Lower lobe of right lung (tissue), 2 donors: ENCODE measurements at regions not wholly inside any gene's neighbourhood (a gene's known extent, or its start where the extent isn't known, plus 50 kb on each side); places are given as distances from the start of the nearest gene placed in this dataset.

Experiments used
- ATAC-seq, 2 donors: fragments of 200-7000 bp; cut with Tn5 transposase; one replicate each; pipeline ENCODE4 v1.9.1; 2020 to 2022; ENCODE audit warnings: mild to moderate bottlenecking in 2 of 2, moderate library complexity in 2 of 2
- DNase-seq: peaks from one replicate; pipeline ENCODE4 v3.0.0-alpha.2; 2020
- H3K27ac ChIP-seq: fragments of 200-600 bp; one replicate; pipeline ENCODE4 v1.8.0; 2022
- H3K27me3 ChIP-seq: fragments of 200-600 bp; one replicate; pipeline ENCODE4 v1.8.0; 2022; ENCODE audit warnings: low read depth
- H3K36me3 ChIP-seq: fragments of 200-600 bp; one replicate; pipeline ENCODE4 v1.8.0; 2022; ENCODE audit warnings: mild to moderate bottlenecking
- H3K4me1 ChIP-seq: fragments of 200-600 bp; one replicate; pipeline ENCODE4 v1.8.0; 2022
- H3K4me3 ChIP-seq: fragments of 200-600 bp; one replicate; pipeline ENCODE4 v1.8.0; 2022; ENCODE audit warnings: mild to moderate bottlenecking
- H3K9me3 ChIP-seq: fragments of 200-600 bp; one replicate; pipeline ENCODE4 v1.8.0; 2022
- CTCF ChIP-seq: fragments of 200-600 bp; IDR thresholded peaks from one replicate; pipeline ENCODE4 v1.8.0; 2022; ENCODE audit warnings: antibody characterized with exemption, mild to moderate bottlenecking
- intact Hi-C: fragments of 100-400 bp; cut with DNase I; formaldehyde crosslinking; loops from one replicate; pipeline ENCODE4 v1.11.0; 2022
- donor health status: DM: no; HTN: yes; CAD: no; lungs with severe emphysema.

GRCh38 chr2:78890935-78891334 lies 134.6 kb upstream of the REG3G start:
- no peak for TF ChIP-seq CTCF
- no peak for ATAC-seq
- Histone ChIP-seq H3K36me3 (no peaks in the 10 kb centered on the region), H3K27me3 (no peaks in the 10 kb centered on the region), H3K27ac (no peak overlapping the region), H3K4me1 (no peaks in the 10 kb centered on the region), H3K4me3 (no peak overlapping the region), H3K9me3 (no peaks in the 10 kb centered on the region)
- intact Hi-C loops = no loop called here
- no peak for DNase-seq

GRCh38 chr2:78892295-78892694 lies 133.2 kb upstream of the REG3G start:
- Histone ChIP-seq H3K27ac (no peak overlapping the region), H3K36me3 (no peaks in the 10 kb centered on the region), H3K4me3 (no peak overlapping the region), H3K9me3 (no peaks in the 10 kb centered on the region), H3K27me3 (no peaks in the 10 kb centered on the region), H3K4me1 (no peaks in the 10 kb centered on the region)
- no peak for TF ChIP-seq CTCF
- DNase-seq = no peak
- intact Hi-C loops = no loop called here
- no peak for ATAC-seq

GRCh38 chr2:78895022-78895421 lies 130.5 kb upstream of the REG3G start:
- Histone ChIP-seq H3K36me3 (no peaks in the 10 kb centered on the region), H3K4me1 (no peaks in the 10 kb centered on the region), H3K27ac (no peak overlapping the region), H3K4me3 (no peak overlapping the region), H3K9me3 (no peaks in the 10 kb centered on the region), H3K27me3 (no peaks in the 10 kb centered on the region)
- no peak for DNase-seq
- no peak for TF ChIP-seq CTCF
- intact Hi-C loops = no loop called here
- no peak for ATAC-seq

GRCh38 chr2:78896536-78896935 lies 129.0 kb upstream of the REG3G start:
- no peaks in the 10 kb centered on the region for H3K9me3 ChIP-seq
- no peak for ATAC-seq
- intact Hi-C loops = no loop called here

GRCh38 chr2:78907089-78907488 lies 118.4 kb upstream of the REG3G start:
- Histone ChIP-seq H3K27ac (no peak overlapping the region), H3K4me3 (no peak overlapping the region), H3K4me1 (no peaks in the 10 kb centered on the region), H3K9me3 (no peaks in the 10 kb centered on the region), H3K36me3 (no peaks in the 10 kb centered on the region), H3K27me3 (no peaks in the 10 kb centered on the region)
- DNase-seq (no peak), ATAC-seq (no peak)
- TF ChIP-seq CTCF = no peak
- intact Hi-C loops = no loop called here

More at GRCh38 chr2:78896536-78896935, 129.0 kb upstream of the REG3G start:
- Histone ChIP-seq H3K4me3 (no peak overlapping the region), H3K27me3 (no peaks in the 10 kb centered on the region), H3K27ac (no peak overlapping the region), H3K4me1 (no peaks in the 10 kb centered on the region), H3K36me3 (no peaks in the 10 kb centered on the region)
- no peak for TF ChIP-seq CTCF
- DNase-seq = no peak

GRCh38 chr2:78908973-78909372 lies 116.5 kb upstream of the REG3G start:
- H3K9me3 ChIP-seq = no peaks in the 10 kb centered on the region
- H3K27ac ChIP-seq = no peak overlapping the region
- no peak for DNase-seq
- H3K27me3 ChIP-seq = no peaks in the 10 kb centered on the region
- intact Hi-C loops = no loop called here
- no peaks in the 10 kb centered on the region for H3K36me3 ChIP-seq
- no peak overlapping the region for H3K4me3 ChIP-seq
- no peak for TF ChIP-seq CTCF
- no peaks in the 10 kb centered on the region for H3K4me1 ChIP-seq
- ATAC-seq = no peak
